ENCODE measurements at regions not wholly inside any gene's neighbourhood (a gene's known extent, or its start where the extent isn't known, plus 50 kb on each side); places are given as distances from the start of the nearest gene placed in this dataset.

DNA sequence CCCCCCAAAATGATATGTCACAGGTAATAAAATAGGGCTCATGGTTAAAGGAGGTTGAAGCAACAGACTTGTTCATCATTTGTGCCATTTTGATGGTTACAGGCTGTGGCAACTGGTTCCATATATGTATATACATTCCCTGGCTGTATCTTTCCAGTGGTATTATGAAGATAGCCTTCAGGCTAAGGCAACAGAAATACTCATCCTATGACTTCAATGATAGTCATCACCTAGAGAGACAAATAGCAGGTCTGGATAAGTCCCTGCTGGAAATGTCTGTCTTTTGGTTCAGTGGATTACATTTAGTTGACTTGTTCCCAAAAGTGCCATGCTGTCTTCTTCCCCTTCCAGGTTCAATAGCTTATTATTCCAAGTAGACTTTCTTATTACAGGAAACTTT lies 997.4 kb downstream of the FLRT2 start:
- DNase-seq (ENCODE audit: low spot score): no peak
- TF ChIP-seq, protein P1, sequence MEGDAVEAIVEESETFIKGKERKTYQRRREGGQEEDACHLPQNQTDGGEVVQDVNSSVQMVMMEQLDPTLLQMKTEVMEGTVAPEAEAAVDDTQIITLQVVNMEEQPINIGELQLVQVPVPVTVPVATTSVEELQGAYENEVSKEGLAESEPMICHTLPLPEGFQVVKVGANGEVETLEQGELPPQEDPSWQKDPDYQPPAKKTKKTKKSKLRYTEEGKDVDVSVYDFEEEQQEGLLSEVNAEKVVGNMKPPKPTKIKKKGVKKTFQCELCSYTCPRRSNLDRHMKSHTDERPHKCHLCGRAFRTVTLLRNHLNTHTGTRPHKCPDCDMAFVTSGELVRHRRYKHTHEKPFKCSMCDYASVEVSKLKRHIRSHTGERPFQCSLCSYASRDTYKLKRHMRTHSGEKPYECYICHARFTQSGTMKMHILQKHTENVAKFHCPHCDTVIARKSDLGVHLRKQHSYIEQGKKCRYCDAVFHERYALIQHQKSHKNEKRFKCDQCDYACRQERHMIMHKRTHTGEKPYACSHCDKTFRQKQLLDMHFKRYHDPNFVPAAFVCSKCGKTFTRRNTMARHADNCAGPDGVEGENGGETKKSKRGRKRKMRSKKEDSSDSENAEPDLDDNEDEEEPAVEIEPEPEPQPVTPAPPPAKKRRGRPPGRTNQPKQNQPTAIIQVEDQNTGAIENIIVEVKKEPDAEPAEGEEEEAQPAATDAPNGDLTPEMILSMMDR (IDR thresholded peaks at IDR 0.05; ENCODE audit: extremely low read depth, missing control alignments): no peak

DNA sequence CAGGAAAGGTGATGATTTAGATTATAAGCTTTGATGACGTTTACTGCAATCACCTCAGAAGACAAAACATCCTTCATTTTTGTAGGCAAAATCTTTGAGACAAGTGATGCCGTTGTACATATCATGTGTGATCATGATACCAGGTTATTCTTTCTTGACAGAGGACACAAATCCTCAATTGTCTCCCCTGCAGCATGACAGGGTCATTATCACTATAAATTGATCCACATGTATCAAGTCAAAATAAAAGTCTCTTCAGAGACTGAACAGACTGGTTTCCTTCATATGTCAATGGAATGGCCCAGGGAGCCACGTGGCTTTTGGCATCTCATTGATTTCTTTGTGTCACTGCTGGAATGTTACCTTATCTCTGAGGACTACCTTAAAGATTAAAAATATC lies 995.7 kb downstream of the FLRT2 start:
- DNase-seq (ENCODE audit: low spot score): no peak
- TF ChIP-seq, protein P1 (IDR thresholded peaks at IDR 0.05; ENCODE audit: extremely low read depth, missing control alignments): no peak

DNA sequence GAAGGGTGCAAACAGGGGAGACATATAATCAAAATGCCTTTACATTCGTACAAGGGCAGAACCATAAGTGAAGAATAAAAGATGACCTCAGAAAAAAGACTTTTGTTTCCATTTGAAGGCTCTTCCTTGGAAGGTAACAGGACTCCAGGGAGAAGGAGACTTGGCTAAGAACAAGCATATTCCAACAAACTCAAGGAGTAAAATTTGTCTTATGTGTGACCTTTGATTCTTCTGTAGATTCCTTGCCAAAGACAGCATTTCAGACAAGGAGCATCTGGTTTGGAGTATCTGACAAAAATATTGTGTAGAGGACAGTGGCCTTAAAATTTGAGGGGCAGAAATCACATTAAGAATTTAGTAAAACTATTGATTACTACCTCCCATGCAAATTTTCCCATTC lies 991.9 kb downstream of the FLRT2 start:
- TF ChIP-seq, protein P1 (IDR thresholded peaks at IDR 0.05; ENCODE audit: extremely low read depth, missing control alignments): no peak
- no peak for DNase-seq (ENCODE audit: low spot score)

DNA sequence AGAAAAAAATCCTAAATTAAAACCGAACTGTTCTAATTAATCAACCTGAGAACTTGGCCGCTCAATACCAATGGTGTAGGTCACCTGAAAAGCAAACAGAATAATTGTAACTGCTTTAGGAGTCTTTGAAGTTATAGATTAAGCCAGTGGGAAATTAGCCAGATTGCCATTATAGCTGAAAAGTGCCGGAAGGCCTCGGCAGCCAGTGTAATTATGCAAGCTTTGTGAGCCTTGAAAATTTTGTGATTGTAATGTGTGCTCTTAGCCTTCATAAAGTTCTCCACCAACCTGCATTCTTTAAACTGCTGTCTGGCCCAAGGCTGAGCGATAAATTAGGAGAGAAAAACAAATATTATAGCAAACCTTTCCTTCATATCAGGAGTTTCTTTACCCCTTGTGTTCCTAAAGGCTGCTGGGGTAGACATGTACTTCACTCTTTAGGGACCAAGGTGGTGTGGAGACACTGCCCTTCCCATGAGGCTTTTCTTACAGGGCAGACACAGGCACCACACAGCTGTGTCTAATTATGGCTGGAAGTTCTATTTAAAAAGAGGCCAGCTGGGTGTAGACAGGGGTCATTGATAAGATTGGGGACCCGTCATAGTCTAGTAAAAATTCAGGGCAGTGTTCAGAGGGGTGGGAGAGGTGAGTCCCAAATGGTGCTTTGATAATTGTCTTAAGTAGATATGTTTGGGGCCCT lies 991.2 kb downstream of the FLRT2 start:
- DNase-seq (ENCODE audit: low spot score): no peak
- TF ChIP-seq, protein P1 (IDR thresholded peaks at IDR 0.05; ENCODE audit: extremely low read depth, missing control alignments): no peak

DNA sequence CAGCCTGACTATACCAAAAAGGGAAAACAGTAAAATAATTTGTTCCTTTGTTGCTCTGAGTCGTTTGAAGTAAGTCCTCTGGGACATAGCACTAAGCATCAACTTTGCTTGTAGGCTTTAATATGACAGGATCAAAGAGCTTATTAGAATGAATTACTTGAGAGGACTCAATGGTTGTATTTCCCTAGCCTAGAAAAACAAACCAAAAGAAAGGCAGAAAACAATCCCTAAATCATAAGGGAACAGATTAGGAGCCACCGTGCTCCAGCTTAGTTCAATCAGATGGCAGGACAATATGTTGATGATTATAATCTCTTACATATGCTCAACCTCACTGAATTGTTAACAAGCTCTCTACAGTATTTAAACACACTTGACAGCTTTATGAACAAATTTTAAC lies 988.4 kb downstream of the FLRT2 start:
- TF ChIP-seq, protein P1 (IDR thresholded peaks at IDR 0.05; ENCODE audit: extremely low read depth, missing control alignments): no peak
- DNase-seq (ENCODE audit: low spot score): no peak

DNA sequence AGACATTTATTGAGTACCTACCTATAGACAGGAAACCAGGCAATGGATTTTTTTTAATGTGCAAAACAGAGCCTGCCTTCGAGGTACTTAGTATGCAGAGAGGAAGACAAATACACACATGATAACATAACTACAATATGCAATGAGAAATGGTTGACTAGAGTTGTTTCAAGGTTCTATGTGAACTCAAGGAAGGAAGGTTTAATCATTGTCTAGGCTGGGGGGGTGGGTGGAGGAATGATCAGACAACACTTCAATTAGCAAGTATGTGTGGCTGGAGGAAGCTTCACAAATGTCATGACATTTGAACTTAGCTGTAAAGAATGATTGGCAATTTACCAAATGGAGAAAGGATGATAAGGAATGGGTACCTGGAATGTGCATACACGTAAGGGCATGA lies 985.3 kb downstream of the FLRT2 start:
- TF ChIP-seq, protein P1 (IDR thresholded peaks at IDR 0.05; ENCODE audit: extremely low read depth, missing control alignments): no peak
- no peak for DNase-seq (ENCODE audit: low spot score)

DNA sequence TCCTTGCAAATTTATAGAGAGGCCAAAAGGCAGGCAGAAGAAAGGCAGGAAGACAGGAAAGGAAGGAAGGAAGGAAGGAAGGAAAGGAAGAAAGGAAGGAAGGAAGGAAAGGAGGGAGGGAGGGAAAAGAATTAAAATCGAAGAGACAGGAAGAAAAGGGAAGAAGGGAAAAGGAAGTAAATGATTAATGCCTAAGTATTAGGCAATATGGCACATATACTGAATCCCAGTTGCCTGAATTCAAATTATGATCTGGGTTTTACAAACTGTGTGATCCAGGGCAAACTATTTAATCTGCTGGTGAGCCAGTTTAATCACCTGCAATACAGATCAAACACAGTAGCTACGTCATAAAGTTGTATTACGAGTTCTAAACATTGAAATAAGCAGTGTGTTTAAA lies 983.6 kb downstream of the FLRT2 start:
- no peak for DNase-seq (ENCODE audit: low spot score)
- TF ChIP-seq, protein P1 (IDR thresholded peaks at IDR 0.05; ENCODE audit: extremely low read depth, missing control alignments): no peak
